Thymus (tissue), 11 donors: ENCODE measurements at regions not wholly inside any gene's neighbourhood (a gene's known extent, or its start where the extent isn't known, plus 50 kb on each side); places are given as distances from the start of the nearest gene placed in this dataset.

Experiments used
- DNase-seq, 9 donors: peaks; one replicate each; pipeline ENCODE4 v3.0.0-alpha.2; 2013; ENCODE audit warnings: low spot score in 9 of 9, low read depth in 6 of 9, missing footprints in 1 of 9
- H3K27ac ChIP-seq, 2 donors: one replicate each; pipeline ENCODE4 v1.5.1; 2013; ENCODE audit warnings: control low read depth in 1 of 2, low read depth in 1 of 2, low read length in 1 of 2, mild to moderate bottlenecking in 1 of 2, moderate library complexity in 1 of 2
- H3K27me3 ChIP-seq, 2 donors: one replicate each; pipeline ENCODE4 v1.5.1; 2013; ENCODE audit warnings: low read length in 1 of 2; ENCODE audit not compliant: control insufficient read depth in 2 of 2, insufficient read depth in 1 of 2
- H3K36me3 ChIP-seq, 2 donors: one replicate each; pipeline ENCODE4 v1.5.1; 2013; ENCODE audit warnings: low read length in 1 of 2, mild to moderate bottlenecking in 1 of 2, moderate library complexity in 1 of 2; ENCODE audit not compliant: control insufficient read depth in 2 of 2, insufficient read depth in 2 of 2
- H3K4me1 ChIP-seq, 2 donors: one replicate each; pipeline ENCODE4 v1.5.1; 2013; ENCODE audit warnings: low read length in 2 of 2; ENCODE audit not compliant: control insufficient read depth in 2 of 2, insufficient read depth in 2 of 2
- H3K4me3 ChIP-seq, 2 donors: one replicate each; pipeline ENCODE4 v1.5.1; 2013; ENCODE audit warnings: low read length in 2 of 2, control low read depth in 1 of 2, mild to moderate bottlenecking in 1 of 2
- H3K9me3 ChIP-seq, 2 donors: one replicate each; pipeline ENCODE4 v1.5.1; 2013; ENCODE audit warnings: low read length in 1 of 2, mild to moderate bottlenecking in 1 of 2; ENCODE audit not compliant: control insufficient read depth in 2 of 2, insufficient read depth in 1 of 2
- WGBS: extraction: QIAGEN DNeasy Blood & Tissue Kit; methylation state at CpG from one replicate; pipeline ENCODE4 v1.1.7; 2013; 5-methylcytosine and 5-hydroxymethylcytosine counted together
- donor health status: healthy.

DNA sequence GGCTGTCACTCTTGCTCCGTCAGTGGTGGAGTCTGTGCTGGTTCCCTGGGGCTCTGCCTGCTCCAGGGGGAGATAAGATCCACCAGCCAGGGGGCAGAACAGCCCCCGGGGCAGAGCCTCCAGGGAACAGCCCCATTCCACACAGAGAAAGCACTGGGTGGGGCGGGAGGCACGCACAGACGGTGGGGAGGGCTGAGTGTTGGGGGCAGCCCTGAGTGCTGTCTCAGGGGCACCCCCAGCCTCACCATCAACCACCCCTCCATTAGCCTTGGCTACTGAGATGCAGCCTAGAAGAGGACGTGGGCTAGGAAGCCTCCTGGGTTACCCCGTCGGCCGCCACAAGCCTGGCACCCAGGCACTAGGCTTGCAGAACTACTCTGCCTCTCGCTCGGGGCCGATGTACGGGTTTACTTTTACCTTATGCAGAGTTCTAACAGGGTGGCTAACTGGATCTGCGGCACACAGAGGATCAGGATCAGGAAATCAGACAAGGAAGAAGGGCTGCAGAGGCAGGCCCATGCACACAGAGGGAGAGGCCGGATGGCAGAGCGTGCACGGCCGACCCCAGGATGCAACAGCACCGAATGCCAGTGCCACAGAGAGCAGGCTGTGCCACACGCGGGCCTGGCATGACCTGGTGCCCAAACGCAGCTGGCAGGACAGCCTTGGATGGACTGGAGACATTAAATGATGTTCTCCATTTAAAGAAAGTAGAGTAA lies 140.5 kb downstream of the CTTN start:
- DNase-seq = no peak
- WGBS = 90% methylated on average over 22 of the region's 22 CpGs
- Histone ChIP-seq H3K4me1 (no peaks in the 10 kb centered on the region), H3K4me3 (no peak overlapping the region), H3K9me3 (no peaks in the 10 kb centered on the region), H3K27ac (no peak overlapping the region), H3K27me3 (no peaks in the 10 kb centered on the region), H3K36me3 (no peaks in the 10 kb centered on the region)

GRCh38 chr11:70539360-70540095 lies 141.2 kb downstream of the CTTN start:
- Histone ChIP-seq H3K4me1 (no peaks in the 10 kb centered on the region), H3K9me3 (no peaks in the 10 kb centered on the region), H3K27me3 (no peaks in the 10 kb centered on the region), H3K36me3 (no peaks in the 10 kb centered on the region), H3K4me3 (no peak overlapping the region), H3K27ac (no peak overlapping the region)
- DNase-seq = no peak
- whole genome bisulfite sequencing = 91% methylated on average over 26 of the region's 26 CpGs

GRCh38 chr11:70540196-70540595 lies 141.9 kb downstream of the CTTN start:
- no peak for DNase-seq
- Histone ChIP-seq H3K27ac (no peak overlapping the region), H3K27me3 (no peaks in the 10 kb centered on the region), H3K9me3 (no peaks in the 10 kb centered on the region), H3K36me3 (no peaks in the 10 kb centered on the region), H3K4me1 (no peaks in the 10 kb centered on the region), H3K4me3 (no peak overlapping the region)
- WGBS = 93% methylated on average over 16 of the region's 16 CpGs

- H3K4me1 ChIP-seq = no peaks in the 10 kb centered on the region
- H3K4me3 ChIP-seq = no peak overlapping the region
- no peaks in the 10 kb centered on the region for H3K27me3 ChIP-seq
- 89% methylated on average over 9 of the region's 9 CpGs for WGBS
- no peak for DNase-seq
- no peak overlapping the region for H3K27ac ChIP-seq
- no peaks in the 10 kb centered on the region for H3K36me3 ChIP-seq
- no peaks in the 10 kb centered on the region for H3K9me3 ChIP-seq
These were observed 142.8 kb downstream of the CTTN start for GRCh38 chr11:70541176-70541575.

GRCh38 chr11:70541699-70542098 lies 143.4 kb downstream of the CTTN start:
- Histone ChIP-seq H3K27ac (no peak overlapping the region), H3K4me3 (no peak overlapping the region), H3K4me1 (no peaks in the 10 kb centered on the region), H3K36me3 (no peaks in the 10 kb centered on the region), H3K27me3 (no peaks in the 10 kb centered on the region), H3K9me3 (no peaks in the 10 kb centered on the region)
- 93% methylated on average over 5 of the region's 5 CpGs for WGBS
- DNase-seq = no peak

- 85% methylated on average over 6 of the region's 6 CpGs for WGBS
- Histone ChIP-seq H3K36me3 (no peaks in the 10 kb centered on the region), H3K4me1 (no peaks in the 10 kb centered on the region), H3K27ac (no peak overlapping the region), H3K4me3 (no peak overlapping the region), H3K9me3 (no peaks in the 10 kb centered on the region), H3K27me3 (no peaks in the 10 kb centered on the region)
- no peak for DNase-seq
These were observed 144.1 kb downstream of the CTTN start for GRCh38 chr11:70542406-70542805.

DNA sequence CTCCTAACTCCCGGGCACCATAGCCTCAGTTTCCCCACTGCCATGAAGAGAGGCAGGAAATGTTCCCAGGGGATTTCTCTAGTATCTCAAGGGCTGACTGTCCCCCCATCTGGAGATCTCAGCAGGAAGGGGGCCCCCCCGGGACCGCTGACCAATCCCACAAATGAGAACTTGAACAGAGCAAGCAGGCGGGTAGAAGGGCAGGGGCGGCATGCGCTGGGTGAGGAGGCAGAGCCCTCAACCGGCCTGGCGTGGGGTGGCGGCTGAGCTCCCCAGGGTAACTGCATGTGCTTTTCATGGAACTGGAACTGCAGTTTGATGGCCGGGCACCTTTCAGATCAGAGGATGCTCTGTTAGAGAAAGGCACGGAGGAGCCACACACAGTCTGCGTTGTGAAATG lies 144.5 kb downstream of the CTTN start:
- H3K27ac ChIP-seq = no peak overlapping the region
- DNase-seq = no peak
- H3K27me3 ChIP-seq = no peaks in the 10 kb centered on the region
- no peaks in the 10 kb centered on the region for H3K36me3 ChIP-seq
- H3K9me3 ChIP-seq = no peaks in the 10 kb centered on the region
- no peaks in the 10 kb centered on the region for H3K4me1 ChIP-seq
- 91% methylated on average over 12 of the region's 12 CpGs for WGBS
- H3K4me3 ChIP-seq = no peak overlapping the region

DNA sequence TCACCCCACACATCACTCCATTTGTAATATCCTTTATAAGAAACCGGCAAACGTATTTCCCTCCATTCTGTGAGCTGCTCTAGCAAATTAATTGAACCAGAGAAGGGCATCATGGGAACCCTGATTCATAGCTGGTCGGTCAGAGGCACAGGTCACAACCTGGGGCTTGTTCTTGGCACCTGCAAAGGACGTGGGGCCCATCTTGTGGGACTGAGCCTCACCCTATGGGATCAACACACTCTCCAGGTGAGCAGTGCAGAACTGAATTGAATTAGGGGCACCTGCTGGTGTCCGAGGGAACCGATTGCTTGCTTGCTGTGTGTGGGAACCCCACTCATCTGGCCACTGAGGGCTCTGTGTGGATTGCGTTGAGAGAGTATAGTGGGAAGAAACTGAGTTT lies 145.3 kb downstream of the CTTN start:
- WGBS = 86% methylated on average over 7 of the region's 7 CpGs
- Histone ChIP-seq H3K4me3 (no peak overlapping the region), H3K9me3 (no peaks in the 10 kb centered on the region), H3K27ac (no peak overlapping the region), H3K4me1 (no peaks in the 10 kb centered on the region), H3K27me3 (no peaks in the 10 kb centered on the region), H3K36me3 (no peaks in the 10 kb centered on the region)
- DNase-seq = no peak

DNA sequence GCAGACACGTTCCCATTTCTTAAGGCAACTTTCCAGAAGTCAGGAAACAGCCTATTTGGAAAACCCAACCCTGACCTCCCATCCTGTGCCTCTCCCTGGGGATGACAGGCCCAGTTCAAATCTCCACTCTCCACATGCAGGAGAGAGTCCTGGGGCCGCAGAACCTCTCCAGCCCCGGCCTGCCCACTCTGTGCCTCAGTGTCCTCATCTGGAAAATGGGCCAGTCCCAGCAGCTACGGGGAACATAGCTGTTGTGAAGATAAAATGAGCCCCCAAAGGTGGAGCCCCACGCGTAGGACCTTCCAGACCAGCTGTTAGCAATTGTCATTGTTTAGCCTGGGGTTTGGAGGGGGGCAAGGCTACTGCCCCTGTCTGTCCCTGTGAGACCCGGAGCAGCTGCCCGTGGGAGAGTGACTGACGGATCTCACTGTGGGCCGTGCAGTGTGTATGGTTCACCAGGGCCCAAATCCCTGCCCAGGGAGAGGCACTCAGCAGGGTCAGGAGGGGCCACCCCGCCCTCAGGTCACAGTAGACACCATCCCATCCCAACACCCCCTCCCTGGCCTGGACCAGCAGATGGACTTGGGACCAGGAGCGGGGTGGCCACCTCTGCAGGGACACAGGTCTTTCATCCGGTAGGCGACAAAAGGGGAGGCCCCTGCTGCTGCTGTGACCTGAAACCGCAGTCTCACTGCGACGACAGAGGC lies 145.9 kb downstream of the CTTN start:
- no peaks in the 10 kb centered on the region for H3K27me3 ChIP-seq
- no peaks in the 10 kb centered on the region for H3K36me3 ChIP-seq
- H3K4me1 ChIP-seq = no peaks in the 10 kb centered on the region
- no peak overlapping the region for H3K4me3 ChIP-seq
- WGBS = 90% methylated on average over 17 of the region's 17 CpGs
- H3K27ac ChIP-seq = no peak overlapping the region
- H3K9me3 ChIP-seq = no peaks in the 10 kb centered on the region
- no peak for DNase-seq
